Activated B cell treated with CpG ODN at 0.5 μM for 24 hours (primary cell): ENCODE measurements at regions not wholly inside any gene's neighbourhood (a gene's known extent, or its start where the extent isn't known, plus 50 kb on each side); places are given as distances from the start of the nearest gene placed in this dataset.

ENCODE experiments used
- ATAC-seq: fragments of 200-7000 bp; cut with Tn5 transposase; one replicate; pipeline ENCODE4 v1.10.0; 2021; ENCODE audit warnings: low read depth, mild to moderate bottlenecking, moderate library complexity
- CTCF ChIA-PET: fragments of 350-600 bp; sonication (Branson Sonifier 250); formaldehyde crosslinking; loops from one replicate; lab custom pipeline; 2021; ENCODE audit warnings: antibody characterized with exemption; lab: Charles Lee
- POLR2A ChIA-PET: fragments of 350-600 bp; sonication (Branson Sonifier 250); formaldehyde crosslinking; loops from one replicate; lab custom pipeline; 2021; ENCODE audit warnings: antibody characterized with exemption; lab: Charles Lee
- DNase-seq: peaks from one replicate; pipeline ENCODE4 v3.0.0; 2022
- H3K27ac Mint-ChIP-seq: one replicate; pipeline ENCODE4 v1.8.0; 2020; ENCODE audit warnings: mixed read lengths
- H3K27me3 Mint-ChIP-seq: one replicate; pipeline ENCODE4 v1.8.0; 2021; ENCODE audit warnings: mixed read lengths
- H3K36me3 Mint-ChIP-seq: one replicate; pipeline ENCODE4 v1.8.0; 2021; ENCODE audit warnings: low read depth, mixed read lengths
- H3K4me1 Mint-ChIP-seq: one replicate; pipeline ENCODE4 v1.8.0; 2021; ENCODE audit warnings: mixed read lengths
- H3K4me3 Mint-ChIP-seq: one replicate; pipeline ENCODE4 v1.8.0; 2020; ENCODE audit warnings: mild to moderate bottlenecking, mixed read lengths
- H3K9me3 Mint-ChIP-seq: one replicate; pipeline ENCODE4 v1.8.0; 2020; ENCODE audit warnings: mixed read lengths
- intact Hi-C: fragments of 100-400 bp; cut with micrococcal nuclease; formaldehyde crosslinking; loops from one replicate; pipeline ENCODE4 v1.15.1; 2024
- TF ChIP-seq, protein P1 (sequence below): fragments of 200-600 bp; IDR thresholded peaks from one replicate; pipeline ENCODE4 v1.8.0; 2022; ENCODE audit warnings: antibody characterized with exemption, mild to moderate bottlenecking

DNA sequence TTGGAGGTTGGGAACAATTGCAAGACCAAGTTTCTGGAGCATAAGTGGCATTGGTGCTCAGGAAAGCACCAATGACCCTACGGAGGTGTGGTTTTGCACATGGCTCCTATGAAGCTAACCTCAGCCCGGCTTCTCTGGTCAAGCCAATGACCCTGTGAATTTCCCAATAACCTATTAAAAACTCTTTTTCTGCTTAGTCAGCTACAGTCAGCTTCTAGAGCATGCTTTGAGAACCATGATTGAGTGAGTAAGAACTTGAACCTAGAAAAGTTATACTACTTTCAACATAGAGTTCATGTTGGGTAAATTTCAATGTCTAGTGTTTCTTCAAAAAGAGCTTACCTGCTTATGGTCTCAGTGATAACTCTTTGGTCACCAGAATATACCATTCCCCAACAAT lies 163.2 kb downstream of the RSL24D1 start:
- POLR2A ChIA-PET: no interaction called here
- intact Hi-C loops: no loop called here

DNA sequence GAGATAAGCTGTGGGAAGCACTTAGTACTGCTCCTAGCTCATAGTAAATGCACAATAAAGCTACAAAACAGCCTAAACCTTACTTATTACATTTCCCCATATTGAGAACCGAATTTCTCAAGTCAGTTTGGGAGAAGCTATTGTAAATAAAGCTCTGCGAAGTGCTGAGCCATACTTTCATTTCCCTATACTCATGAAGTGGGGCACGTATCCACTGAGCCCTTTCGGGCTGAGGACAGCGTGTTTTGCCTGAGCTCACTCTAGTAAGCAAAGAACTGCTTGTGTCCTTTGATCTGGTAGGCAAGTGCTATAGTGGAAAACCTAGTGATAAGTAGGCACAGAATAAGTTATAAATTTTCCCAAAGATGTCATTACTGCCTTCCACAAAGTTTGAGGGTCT lies 165.0 kb downstream of the RSL24D1 start:
- H3K9me3 Mint-ChIP-seq: no peaks in the 10 kb centered on the region
- TF ChIP-seq, protein P1, sequence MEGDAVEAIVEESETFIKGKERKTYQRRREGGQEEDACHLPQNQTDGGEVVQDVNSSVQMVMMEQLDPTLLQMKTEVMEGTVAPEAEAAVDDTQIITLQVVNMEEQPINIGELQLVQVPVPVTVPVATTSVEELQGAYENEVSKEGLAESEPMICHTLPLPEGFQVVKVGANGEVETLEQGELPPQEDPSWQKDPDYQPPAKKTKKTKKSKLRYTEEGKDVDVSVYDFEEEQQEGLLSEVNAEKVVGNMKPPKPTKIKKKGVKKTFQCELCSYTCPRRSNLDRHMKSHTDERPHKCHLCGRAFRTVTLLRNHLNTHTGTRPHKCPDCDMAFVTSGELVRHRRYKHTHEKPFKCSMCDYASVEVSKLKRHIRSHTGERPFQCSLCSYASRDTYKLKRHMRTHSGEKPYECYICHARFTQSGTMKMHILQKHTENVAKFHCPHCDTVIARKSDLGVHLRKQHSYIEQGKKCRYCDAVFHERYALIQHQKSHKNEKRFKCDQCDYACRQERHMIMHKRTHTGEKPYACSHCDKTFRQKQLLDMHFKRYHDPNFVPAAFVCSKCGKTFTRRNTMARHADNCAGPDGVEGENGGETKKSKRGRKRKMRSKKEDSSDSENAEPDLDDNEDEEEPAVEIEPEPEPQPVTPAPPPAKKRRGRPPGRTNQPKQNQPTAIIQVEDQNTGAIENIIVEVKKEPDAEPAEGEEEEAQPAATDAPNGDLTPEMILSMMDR: no peak
- peaks cover 2% of the 10 kb centered on the region for H3K27me3 Mint-ChIP-seq
- intact Hi-C loops: no loop called here
- DNase-seq (no peak), ATAC-seq (no peak)
- no peak overlapping the region for H3K27ac Mint-ChIP-seq
- no peak overlapping the region for H3K4me3 Mint-ChIP-seq
- POLR2A ChIA-PET: no interaction called here
- CTCF ChIA-PET: no interaction called here
- H3K4me1 Mint-ChIP-seq: no peaks in the 10 kb centered on the region
- H3K36me3 Mint-ChIP-seq: no peaks in the 10 kb centered on the region

More for the DNA sequence above, 163.2 kb downstream of the RSL24D1 start:
- TF ChIP-seq, protein P1: no peak
- DNase-seq (no peak), ATAC-seq (no peak)
- Mint-ChIP-seq H3K9me3 (no peaks in the 10 kb centered on the region), H3K4me3 (no peak overlapping the region), H3K27me3 (no peaks in the 10 kb centered on the region), H3K4me1 (no peaks in the 10 kb centered on the region), H3K36me3 (no peaks in the 10 kb centered on the region), H3K27ac (no peak overlapping the region)
- CTCF ChIA-PET: no interaction called here

DNA sequence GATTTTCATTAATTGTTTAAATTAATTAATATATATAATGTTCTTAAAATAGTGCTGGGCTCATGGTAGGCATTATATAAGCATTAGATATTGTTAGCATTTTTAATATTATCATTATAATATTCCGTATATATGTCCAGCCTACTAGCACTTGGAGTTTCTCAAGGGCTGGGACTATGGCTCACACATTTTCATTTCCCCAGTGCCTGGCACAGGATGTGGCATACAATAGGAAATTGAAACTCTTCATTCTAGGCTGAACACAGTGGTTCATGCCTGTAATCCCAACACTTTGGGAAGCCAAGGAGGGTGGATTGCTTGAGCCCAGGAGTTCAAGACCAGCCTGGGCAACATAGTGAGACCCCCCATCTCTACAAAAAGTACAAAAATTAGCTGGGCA lies 170.4 kb downstream of the RSL24D1 start:
- ChIA-PET CTCF (no interaction called here), POLR2A (no interaction called here)
- no peak for DNase-seq
- Mint-ChIP-seq H3K9me3 (no peaks in the 10 kb centered on the region), H3K4me3 (no peak overlapping the region), H3K27me3 (peaks cover 5% of the 10 kb centered on the region), H3K36me3 (no peaks in the 10 kb centered on the region), H3K27ac (no peak overlapping the region), H3K4me1 (no peaks in the 10 kb centered on the region)
- no peak for ATAC-seq
- intact Hi-C loops: no loop called here
- TF ChIP-seq, protein P1: no peak

DNA sequence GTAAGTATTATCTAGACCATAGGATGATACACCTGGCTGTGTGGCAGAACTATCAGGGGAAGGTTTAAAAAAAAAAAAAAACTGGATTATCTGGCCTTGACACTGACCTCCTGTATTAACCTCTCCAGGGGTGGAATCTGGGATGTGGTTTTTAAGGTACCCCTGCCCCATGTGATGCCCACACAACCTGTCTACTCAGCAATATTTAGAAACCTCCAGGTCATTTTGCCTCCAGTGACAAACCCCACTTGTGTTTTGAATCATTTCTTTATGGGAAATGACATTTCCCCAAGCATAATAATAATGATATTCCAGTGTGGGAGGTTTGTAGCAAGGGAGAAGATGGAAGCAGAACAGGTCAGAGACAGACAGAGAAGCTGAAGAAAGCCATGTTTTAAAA lies 179.1 kb downstream of the RSL24D1 start:
- no peaks in the 10 kb centered on the region for H3K36me3 Mint-ChIP-seq
- no peak overlapping the region for H3K4me3 Mint-ChIP-seq
- ChIA-PET CTCF (no interaction called here), POLR2A (no interaction called here)
- DNase-seq (no peak), ATAC-seq (no peak)
- no peak overlapping the region for H3K27ac Mint-ChIP-seq
- no peaks in the 10 kb centered on the region for H3K9me3 Mint-ChIP-seq
- H3K27me3 Mint-ChIP-seq: no peaks in the 10 kb centered on the region
- TF ChIP-seq, protein P1: no peak
- intact Hi-C loops: no loop called here
- H3K4me1 Mint-ChIP-seq: no peaks in the 10 kb centered on the region

DNA sequence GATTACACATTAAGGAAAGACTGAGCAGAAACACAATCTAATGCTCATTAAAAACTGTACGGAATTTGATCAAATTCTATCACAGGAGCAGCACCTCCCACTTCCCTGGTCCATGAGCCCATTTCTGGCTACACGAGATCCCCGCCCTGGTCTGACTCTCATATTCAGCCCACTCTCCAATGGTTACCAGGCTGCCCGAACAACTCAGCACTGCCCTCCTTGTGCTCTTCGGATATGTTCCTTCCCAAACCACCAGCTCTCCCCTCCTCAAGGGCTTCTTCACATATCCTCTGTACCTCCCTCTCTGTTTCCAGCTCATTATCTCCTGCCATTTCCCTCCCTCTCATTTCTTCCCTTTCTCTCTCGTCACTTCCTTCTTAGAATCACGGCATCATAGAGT lies 180.5 kb downstream of the RSL24D1 start:
- no peak overlapping the region for H3K27ac Mint-ChIP-seq
- intact Hi-C loops: no loop called here
- H3K27me3 Mint-ChIP-seq: no peaks in the 10 kb centered on the region
- TF ChIP-seq, protein P1: no peak
- no peaks in the 10 kb centered on the region for H3K9me3 Mint-ChIP-seq
- POLR2A ChIA-PET: no interaction called here
- H3K4me3 Mint-ChIP-seq: no peak overlapping the region
- no peaks in the 10 kb centered on the region for H3K4me1 Mint-ChIP-seq
- ATAC-seq: no peak
- H3K36me3 Mint-ChIP-seq: no peaks in the 10 kb centered on the region
- CTCF ChIA-PET: no interaction called here
- DNase-seq: no peak
